ENCODE measurements at regions not wholly inside any gene's neighbourhood (a gene's known extent, or its start where the extent isn't known, plus 50 kb on each side); places are given as distances from the start of the nearest gene placed in this dataset.

DNA sequence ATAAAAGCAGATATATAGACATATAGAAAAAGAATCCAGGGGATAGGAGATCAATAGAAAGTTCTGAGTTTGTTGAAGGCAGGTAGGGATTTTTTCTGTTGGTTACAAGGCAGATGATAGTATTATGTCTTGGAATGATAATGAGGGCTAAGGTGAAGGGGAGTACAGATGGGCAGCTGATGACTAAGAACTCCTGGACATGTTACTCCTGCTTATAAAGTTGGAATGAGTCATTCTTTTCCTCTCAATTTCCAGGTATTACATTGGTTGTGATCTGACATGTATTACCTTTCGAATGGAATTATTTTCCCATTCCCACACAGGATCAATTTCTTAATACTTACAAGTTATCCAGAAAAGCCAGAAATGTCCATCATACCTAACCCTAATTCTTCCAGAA lies 545.2 kb upstream of the MGAT4C start:
- in situ Hi-C loops (cut with MboI; ENCODE audit: low sequenced_read_pairs): no loop called here
- Histone ChIP-seq H3K36me3 (replicated peaks) (no peaks in the 10 kb centered on the region), H3K27me3 (ENCODE audit: low read depth) (no peaks in the 10 kb centered on the region), H3K4me1 (no peaks in the 10 kb centered on the region), H3K4me3 (no peak overlapping the region), H3K9me3 (no peaks in the 10 kb centered on the region)
- no peak for DNase-seq (ENCODE audit: low spot score in 2 of 2)

GRCh38 chr12:86799616-86800015 lies 543.4 kb upstream of the MGAT4C start:
- in situ Hi-C loops (cut with MboI; ENCODE audit: low sequenced_read_pairs): no loop called here
- no peak for DNase-seq (ENCODE audit: low spot score in 2 of 2)
- H3K27me3 ChIP-seq (ENCODE audit: low read depth): no peaks in the 10 kb centered on the region
- no peak overlapping the region for H3K4me3 ChIP-seq
- H3K36me3 ChIP-seq (replicated peaks): no peaks in the 10 kb centered on the region
- H3K9me3 ChIP-seq: no peaks in the 10 kb centered on the region
- no peaks in the 10 kb centered on the region for H3K4me1 ChIP-seq

DNA sequence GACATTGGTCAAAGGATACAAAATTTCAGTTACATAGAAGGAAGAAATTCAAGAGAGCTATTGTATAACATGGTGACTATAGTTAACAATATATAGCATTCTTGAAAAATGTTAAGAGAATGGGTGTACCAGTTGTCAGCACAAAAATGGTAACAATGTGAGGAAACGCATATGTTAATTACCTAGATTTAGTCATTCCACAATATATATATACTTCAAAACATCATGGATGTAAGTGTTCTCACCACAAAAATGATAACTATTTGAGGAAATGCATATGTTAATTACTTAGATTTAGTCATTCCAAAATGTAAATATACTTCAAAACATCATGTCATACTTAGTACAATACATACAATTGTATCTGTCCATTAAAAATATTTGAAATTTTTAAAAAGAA lies 540.4 kb upstream of the MGAT4C start:
- Histone ChIP-seq H3K36me3 (replicated peaks) (no peaks in the 10 kb centered on the region), H3K9me3 (no peaks in the 10 kb centered on the region), H3K4me3 (no peak overlapping the region), H3K4me1 (no peaks in the 10 kb centered on the region), H3K27me3 (ENCODE audit: low read depth) (no peaks in the 10 kb centered on the region)
- in situ Hi-C loops (cut with MboI; ENCODE audit: low sequenced_read_pairs): no loop called here
- no peak for DNase-seq (ENCODE audit: low spot score in 2 of 2)

GRCh38 chr12:86788661-86789060 lies 532.5 kb upstream of the MGAT4C start:
- Histone ChIP-seq H3K4me3 (no peak overlapping the region), H3K27me3 (ENCODE audit: low read depth) (no peaks in the 10 kb centered on the region), H3K4me1 (no peaks in the 10 kb centered on the region), H3K9me3 (no peaks in the 10 kb centered on the region), H3K36me3 (replicated peaks) (no peaks in the 10 kb centered on the region)
- in situ Hi-C loops (cut with MboI; ENCODE audit: low sequenced_read_pairs): no loop called here
- no peak for DNase-seq (ENCODE audit: low spot score in 2 of 2)

- Histone ChIP-seq H3K27me3 (ENCODE audit: low read depth) (no peaks in the 10 kb centered on the region), H3K36me3 (replicated peaks) (no peaks in the 10 kb centered on the region), H3K4me1 (no peaks in the 10 kb centered on the region), H3K4me3 (no peak overlapping the region), H3K9me3 (no peaks in the 10 kb centered on the region)
- DNase-seq (ENCODE audit: low spot score in 2 of 2): no peak
- in situ Hi-C loops (cut with MboI; ENCODE audit: low sequenced_read_pairs): no loop called here
Measured at GRCh38 chr12:86787419-86787818, 531.2 kb upstream of the MGAT4C start.

GRCh38 chr12:86777325-86777724 lies 521.1 kb upstream of the MGAT4C start:
- Histone ChIP-seq H3K27me3 (ENCODE audit: low read depth) (no peaks in the 10 kb centered on the region), H3K4me1 (peaks cover 39% of the 10 kb centered on the region), H3K4me3 (no peak overlapping the region), H3K9me3 (no peaks in the 10 kb centered on the region; the same call in 1 of the 2 replicates), H3K36me3 (replicated peaks) (no peaks in the 10 kb centered on the region)
- in situ Hi-C loops (cut with MboI; ENCODE audit: low sequenced_read_pairs): no loop called here
- no peak for DNase-seq (ENCODE audit: low spot score in 2 of 2)

GRCh38 chr12:86774841-86775388 lies 518.7 kb upstream of the MGAT4C start:
- H3K36me3 ChIP-seq (replicated peaks): no peaks in the 10 kb centered on the region
- peaks cover 39% of the 10 kb centered on the region for H3K4me1 ChIP-seq
- no peak overlapping the region for H3K4me3 ChIP-seq
- in situ Hi-C loops (cut with MboI; ENCODE audit: low sequenced_read_pairs): no loop called here
- H3K27me3 ChIP-seq (ENCODE audit: low read depth): no peaks in the 10 kb centered on the region
- DNase-seq (ENCODE audit: low spot score in 2 of 2): peak; percentile 14 to 93
- no peaks in the 10 kb centered on the region; the same call in 1 of the 2 replicates for H3K9me3 ChIP-seq

DNA sequence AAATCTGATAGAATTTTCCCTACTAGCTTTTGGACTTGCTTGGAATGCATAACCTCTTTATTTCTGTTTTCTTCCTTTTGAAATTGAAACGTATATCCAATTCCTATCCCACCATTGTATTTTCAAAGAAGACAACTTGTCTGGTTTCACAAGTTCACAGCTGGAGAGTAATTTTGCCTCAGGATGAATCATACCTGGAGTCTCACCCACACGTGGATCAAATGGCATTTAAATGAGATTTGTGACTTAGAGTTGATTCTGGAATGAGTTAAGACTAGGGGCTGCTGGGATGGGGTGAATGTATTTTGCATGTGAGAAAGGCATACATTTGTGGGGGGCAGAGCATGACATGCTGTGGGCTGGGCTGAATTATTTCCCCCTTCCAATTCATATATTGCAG lies 516.5 kb upstream of the MGAT4C start:
- in situ Hi-C loops (cut with MboI; ENCODE audit: low sequenced_read_pairs): no loop called here
- H3K27me3 ChIP-seq (ENCODE audit: low read depth): no peaks in the 10 kb centered on the region
- no peak for DNase-seq (ENCODE audit: low spot score in 2 of 2)
- peaks cover 25% of the 10 kb centered on the region for H3K4me1 ChIP-seq
- no peaks in the 10 kb centered on the region; the same call in 1 of the 2 replicates for H3K9me3 ChIP-seq
- no peaks in the 10 kb centered on the region for H3K36me3 ChIP-seq (replicated peaks)
- no peak overlapping the region for H3K4me3 ChIP-seq

GRCh38 chr12:86770871-86771270 lies 514.7 kb upstream of the MGAT4C start:
- Histone ChIP-seq H3K4me3 (no peak overlapping the region), H3K9me3 (no peaks in the 10 kb centered on the region; the same call in 1 of the 2 replicates), H3K4me1 (peaks cover 13% of the 10 kb centered on the region), H3K36me3 (replicated peaks) (no peaks in the 10 kb centered on the region), H3K27me3 (ENCODE audit: low read depth) (no peaks in the 10 kb centered on the region)
- DNase-seq (ENCODE audit: low spot score in 2 of 2): no peak
- in situ Hi-C loops (cut with MboI; ENCODE audit: low sequenced_read_pairs): no loop called here

DNA sequence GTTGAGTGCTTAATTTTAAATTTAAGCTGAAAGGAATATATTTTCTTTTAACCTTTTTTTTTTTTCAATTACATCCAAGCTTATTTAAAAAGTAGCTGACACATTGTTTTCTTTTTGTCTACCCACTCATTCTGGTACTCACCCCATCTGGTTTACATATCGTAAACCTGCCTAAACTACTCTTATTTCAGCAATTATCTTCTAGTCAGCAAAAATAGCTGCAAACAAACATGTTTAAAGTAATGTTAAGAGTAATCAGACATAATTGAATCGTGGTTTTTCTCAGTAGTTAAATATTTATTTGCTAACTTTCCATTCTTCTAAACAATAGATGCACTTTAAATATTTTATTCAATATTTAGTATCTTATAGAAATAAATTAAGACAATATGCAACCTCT lies 492.7 kb upstream of the MGAT4C start:
- in situ Hi-C loops (cut with MboI; ENCODE audit: low sequenced_read_pairs): no loop called here
- Histone ChIP-seq H3K27me3 (ENCODE audit: low read depth) (no peaks in the 10 kb centered on the region), H3K9me3 (no peaks in the 10 kb centered on the region), H3K36me3 (replicated peaks) (no peaks in the 10 kb centered on the region), H3K4me3 (no peak overlapping the region), H3K4me1 (peaks cover 7% of the 10 kb centered on the region; the same call in 1 of the 2 replicates)
- no peak for DNase-seq (ENCODE audit: low spot score in 2 of 2)

- Histone ChIP-seq H3K27me3 (ENCODE audit: low read depth) (no peaks in the 10 kb centered on the region), H3K4me3 (no peak overlapping the region), H3K36me3 (replicated peaks) (no peaks in the 10 kb centered on the region), H3K9me3 (no peaks in the 10 kb centered on the region), H3K4me1 (peaks cover 7% of the 10 kb centered on the region; the same call in 1 of the 2 replicates)
- in situ Hi-C loops (cut with MboI; ENCODE audit: low sequenced_read_pairs): no loop called here
- DNase-seq (ENCODE audit: low spot score in 2 of 2): peak in 1 of 2 experiments; percentile 64
Measured at GRCh38 chr12:86744547-86745212, 488.5 kb upstream of the MGAT4C start.

DNA sequence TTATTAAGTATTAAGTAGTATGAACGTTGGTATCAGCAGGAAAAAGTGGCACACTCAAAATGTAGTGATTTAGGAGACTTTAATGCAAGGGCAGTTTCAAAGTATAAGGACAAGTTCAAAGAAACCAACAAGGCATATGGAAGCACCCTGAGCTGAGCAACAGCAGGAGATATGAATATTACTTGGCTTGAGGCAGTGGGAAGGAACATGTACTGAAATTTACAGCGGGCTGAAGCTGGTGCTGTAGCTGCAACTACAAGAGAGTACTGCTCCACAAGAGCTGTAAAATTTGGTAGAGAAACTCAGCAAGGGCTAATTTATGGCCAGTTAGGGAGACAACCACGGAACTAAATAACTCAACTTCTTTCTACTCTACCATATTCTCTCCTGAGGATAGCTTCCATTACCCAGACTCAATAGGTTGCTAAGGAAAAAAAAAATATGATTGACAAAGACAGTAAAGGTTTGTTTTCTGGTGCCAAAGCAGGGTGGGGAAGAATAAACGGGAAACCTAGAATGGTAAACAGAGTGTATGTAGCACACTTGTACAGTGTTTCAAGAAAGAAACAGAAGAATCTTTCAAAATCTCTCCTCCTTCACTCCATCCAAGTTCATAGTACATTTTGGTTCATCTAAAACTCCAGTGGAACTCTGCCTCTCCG lies 487.8 kb upstream of the MGAT4C start:
- Histone ChIP-seq H3K27me3 (ENCODE audit: low read depth) (no peaks in the 10 kb centered on the region), H3K36me3 (replicated peaks) (no peaks in the 10 kb centered on the region), H3K9me3 (no peaks in the 10 kb centered on the region), H3K4me1 (peaks cover 7% of the 10 kb centered on the region; the same call in 1 of the 2 replicates), H3K4me3 (no peak overlapping the region)
- in situ Hi-C loops (cut with MboI; ENCODE audit: low sequenced_read_pairs): no loop called here
- DNase-seq (ENCODE audit: low spot score in 2 of 2): no peak

- H3K27me3 ChIP-seq (ENCODE audit: low read depth): no peaks in the 10 kb centered on the region
- no peak overlapping the region for H3K4me3 ChIP-seq
- no peaks in the 10 kb centered on the region for H3K36me3 ChIP-seq (replicated peaks)
- in situ Hi-C loops (cut with MboI; ENCODE audit: low sequenced_read_pairs): no loop called here
- peaks cover 7% of the 10 kb centered on the region; the same call in 1 of the 2 replicates for H3K4me1 ChIP-seq
- H3K9me3 ChIP-seq: no peaks in the 10 kb centered on the region
- DNase-seq (ENCODE audit: low spot score in 2 of 2): no peak
Measured at GRCh38 chr12:86741531-86741930, 485.3 kb upstream of the MGAT4C start.

- DNase-seq (ENCODE audit: low spot score in 2 of 2): no peak
- H3K4me3 ChIP-seq: no peak overlapping the region
- no peaks in the 10 kb centered on the region for H3K27me3 ChIP-seq (ENCODE audit: low read depth)
- H3K4me1 ChIP-seq: no peaks in the 10 kb centered on the region
- in situ Hi-C loops (cut with MboI; ENCODE audit: low sequenced_read_pairs): no loop called here
- no peaks in the 10 kb centered on the region for H3K36me3 ChIP-seq (replicated peaks)
- no peaks in the 10 kb centered on the region for H3K9me3 ChIP-seq
Measured at GRCh38 chr12:86735851-86736250, 479.7 kb upstream of the MGAT4C start.

Data from HAP-1 (cell line).